GM12878 (cell line): ENCODE measurements at regions not wholly inside any gene's neighbourhood (a gene's known extent, or its start where the extent isn't known, plus 50 kb on each side); places are given as distances from the start of the nearest gene placed in this dataset.

Experiments used
- ATAC-seq: fragments of 200-7000 bp; cut with Tn5 transposase; 3 replicates; pipeline ENCODE4 v1.9.1; 2020; ENCODE audit warnings: mild to moderate bottlenecking, moderate library complexity
- BruUV-seq: library from RNA; stranded (reverse); fragments of 400-500 nt; replicated peaks from 2 replicates; lab custom pipeline; 2021; lab: Mats Ljungman, UMichigan
- CTCF ChIA-PET: fragments of 300-600 bp; sonication (Branson Sonifier 250); formaldehyde crosslinking; extraction: SDS; loops from one replicate; lab custom pipeline; 2021; ENCODE audit warnings: inconsistent platforms; lab: Yijun Ruan, JAX
- POLR2A ChIA-PET: fragments of 350-600 bp; formaldehyde crosslinking; extraction: SDS; loops from one replicate; lab custom pipeline; 2021; ENCODE audit warnings: inconsistent platforms; lab: Charles Lee
- RAD21 ChIA-PET: fragments of 300-600 bp; sonication (Branson Sonifier 250); formaldehyde crosslinking; loops from one replicate; lab custom pipeline; 2023; ENCODE audit warnings: antibody characterized with exemption; ENCODE audit not compliant: unreplicated experiment; lab: Charles Lee
- SMC1A ChIA-PET: fragments of 300-600 bp; sonication (Branson Sonifier 250); formaldehyde crosslinking; loops from one replicate; lab custom pipeline; 2023; ENCODE audit not compliant: unreplicated experiment, uncharacterized antibody; lab: Charles Lee
- DNase-seq: peaks from one replicate; pipeline ENCODE4 v3.0.0-alpha.2; 2011; ENCODE audit warnings: low read depth, low spot score
- FAIRE-seq: peaks from 3 replicates; lab custom pipeline; 2011; peaks lifted over from hg19 to GRCh38; lab: Jason Lieb, UNC
- H2AFZ ChIP-seq: 2 replicates; pipeline ENCODE4 v1.6.0; 2011; ENCODE audit warnings: low read depth, low read length, control low read depth; ENCODE audit not compliant: control insufficient read depth
- H3K27ac ChIP-seq: 2 replicates; pipeline ENCODE4 v1.5.1; 2011; ENCODE audit warnings: control low read depth; ENCODE audit not compliant: control insufficient read depth, insufficient read depth
- H3K27me3 ChIP-seq, 2 experiments: replicated peaks in 1 of 2; 2 replicates each; pipeline versions ENCODE4 v1.6.0 to v1.6.1; 2011; ENCODE audit warnings: low read length in 1 of 2; ENCODE audit not compliant: control insufficient read depth in 2 of 2, insufficient read depth in 2 of 2
- H3K36me3 ChIP-seq, 2 experiments: 2 replicates each; pipeline ENCODE4 v1.5.1; 2011; ENCODE audit warnings: low read length in 1 of 2; ENCODE audit not compliant: control insufficient read depth in 2 of 2, insufficient read depth in 2 of 2
- H3K4me1 ChIP-seq: 2 replicates; pipeline ENCODE4 v1.6.1; 2011; ENCODE audit warnings: mild to moderate bottlenecking, low read length, moderate library complexity, mixed read lengths; ENCODE audit not compliant: control insufficient read depth, insufficient read depth
- H3K4me2 ChIP-seq: 2 replicates; pipeline ENCODE4 v1.6.0; 2011; ENCODE audit warnings: control low read depth; ENCODE audit not compliant: control insufficient read depth, insufficient read depth
- H3K4me3 ChIP-seq: fragments of 200-600 bp; sonication (generic); 2 replicates; pipeline ENCODE4 v1.5.1; 2016
- H3K79me2 ChIP-seq: 2 replicates; pipeline ENCODE4 v1.6.0; 2011; ENCODE audit warnings: low read length; ENCODE audit not compliant: control insufficient read depth, insufficient read depth
- H3K9ac ChIP-seq: 2 replicates; pipeline ENCODE4 v1.8.0; 2011; ENCODE audit warnings: low read length, control low read depth, mixed read lengths; ENCODE audit not compliant: control insufficient read depth, insufficient read depth
- H3K9me3 ChIP-seq: replicated peaks from 3 replicates; pipeline ENCODE4 v1.5.1; 2011; ENCODE audit warnings: mild to moderate bottlenecking, low read length; ENCODE audit not compliant: control insufficient read depth, insufficient read depth
- H4K20me1 ChIP-seq: 2 replicates; pipeline ENCODE4 v1.6.0; 2011; ENCODE audit not compliant: control insufficient read depth, insufficient read depth
- BCL11A ChIP-seq: IDR thresholded peaks from 2 replicates; pipeline ENCODE4 v1.6.1; 2011; ENCODE audit warnings: low read depth, low read length
- BCL3 ChIP-seq: IDR thresholded peaks from 2 replicates; pipeline ENCODE4 v1.6.1; 2011; ENCODE audit warnings: borderline replicate concordance, low read depth, mild to moderate bottlenecking, moderate library complexity, low read length; ENCODE audit not compliant: insufficient read depth, poor library complexity, severe bottlenecking
- BCLAF1 ChIP-seq: fragments of 450-650 bp; IDR thresholded peaks from 2 replicates; pipeline ENCODE4 v1.6.1; 2017; ENCODE audit warnings: antibody characterized with exemption, mild to moderate bottlenecking, moderate library complexity
- HCFC1 ChIP-seq: fragments of 150-350 bp; IDR thresholded peaks from 2 replicates; pipeline ENCODE4 v1.6.1; 2014; ENCODE audit warnings: low read length
- HDGF ChIP-seq: fragments of 450-650 bp; IDR thresholded peaks from 2 replicates; pipeline ENCODE4 v1.6.1; 2016; ENCODE audit warnings: antibody characterized with exemption
- IRF4 ChIP-seq: IDR thresholded peaks from 2 replicates; pipeline ENCODE4 v1.6.1; 2011; ENCODE audit warnings: low read depth, low read length
- NKRF ChIP-seq: fragments of 450-650 bp; conservative IDR thresholded peaks from 2 replicates; pipeline ENCODE4 v1.6.1; 2017; ENCODE audit warnings: mild to moderate bottlenecking, moderate library complexity
- NR2C1 ChIP-seq: fragments of 450-650 bp; IDR thresholded peaks from 2 replicates; pipeline ENCODE4 v1.6.1; 2017; ENCODE audit warnings: antibody characterized with exemption, mild to moderate bottlenecking, moderate library complexity
- POLR2AphosphoS5 ChIP-seq: IDR thresholded peaks from 2 replicates; pipeline ENCODE4 v1.6.1; 2011; ENCODE audit warnings: mild to moderate bottlenecking, low read length, inconsistent platforms
- PRDM15 ChIP-seq: fragments of 450-650 bp; formaldehyde crosslinking; IDR thresholded peaks from 2 replicates; pipeline ENCODE4 v1.4.0; 2020; ENCODE audit warnings: mild to moderate bottlenecking, moderate library complexity
- RCOR1 ChIP-seq: conservative IDR thresholded peaks from 2 replicates; pipeline ENCODE4 v1.6.1; 2012; ENCODE audit warnings: low read depth, low read length, improper control_type of control experiment
- RELB ChIP-seq: fragments of 450-650 bp; IDR thresholded peaks from 2 replicates; pipeline ENCODE4 v1.6.1; 2017; ENCODE audit warnings: low read depth, mild to moderate bottlenecking, moderate library complexity
- YBX1 ChIP-seq: fragments of 450-650 bp; IDR thresholded peaks from 2 replicates; pipeline ENCODE4 v1.6.1; 2016; ENCODE audit warnings: antibody characterized with exemption
- ZNF384 ChIP-seq: IDR thresholded peaks from 2 replicates; pipeline ENCODE4 v1.6.1; 2012; ENCODE audit warnings: low read depth, mild to moderate bottlenecking, low read length, improper control_type of control experiment, borderline replicate concordance
- WGBS: methylation state at CpG from one replicate; pipeline ENCODE4 v1.1.6; 2016; ENCODE audit warnings: low lambda C conversion rate; ENCODE audit not compliant: insufficient replicate concordance, insufficient coverage; ENCODE audit errors: missing lambda C conversion rate; 5-methylcytosine and 5-hydroxymethylcytosine counted together
- in situ Hi-C: fragments of 300-500 bp; cut with MboI; formaldehyde crosslinking; loops from 9 replicates; pipeline ENCODE4 v1.14.3; 2018; ENCODE audit warnings: mixed read lengths
- intact Hi-C: fragments of 100-400 bp; cut with micrococcal nuclease; formaldehyde crosslinking; loops from one replicate; pipeline ENCODE4 v1.14.2; 2022; ENCODE audit not compliant: unreplicated experiment

DNA sequence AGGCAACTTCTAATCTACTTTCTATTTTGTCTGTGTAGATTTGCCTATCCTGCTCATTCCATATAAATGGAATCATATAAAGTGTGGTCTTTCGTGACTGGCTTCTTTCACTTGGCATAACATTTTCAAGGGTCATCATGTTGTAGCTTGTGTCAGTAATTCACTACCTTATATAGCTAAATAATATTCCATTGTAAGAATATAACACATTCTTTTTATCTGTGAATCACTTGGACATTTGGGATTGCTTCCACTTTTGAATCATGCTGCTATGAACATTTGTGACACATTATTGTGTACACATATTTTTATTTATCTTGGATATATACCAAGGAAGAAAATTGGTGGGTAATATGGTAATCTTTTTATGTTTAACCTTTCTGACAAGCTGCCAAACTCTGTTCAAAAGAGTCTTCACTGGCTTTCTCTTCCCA is 89.0 kb upstream of the CSNK1A1L start:
- in situ Hi-C loops (no loop called here), intact Hi-C loops (no loop called here)
- SMC1A ChIA-PET = no interaction called here
- WGBS = 0% methylated on average over 1 of the region's 1 CpG
- Histone ChIP-seq H2AFZ (no peak overlapping the region), H3K9ac (no peak overlapping the region), H3K27ac (no peak overlapping the region), H3K27me3 (no peaks in the 10 kb centered on the region), H3K4me1 (no peaks in the 10 kb centered on the region), H3K4me2 (no peak overlapping the region), H3K9me3 (no peaks in the 10 kb centered on the region), H4K20me1 (no peaks in the 10 kb centered on the region), H3K36me3 (no peaks in the 10 kb centered on the region), H3K79me2 (no peaks in the 10 kb centered on the region), H3K4me3 (no peak overlapping the region)
- ATAC-seq = no peak
- no peak for DNase-seq
- POLR2A ChIA-PET = no interaction called here
- no peak for FAIRE-seq
- RAD21 ChIA-PET = no interaction called here
- CTCF ChIA-PET = no interaction called here
- BruUV-seq = no TSS peak
- TF ChIP-seq YBX1 = no peak
- no peak for TF ChIP-seq ZNF384
- no peak for TF ChIP-seq BCL3
- TF ChIP-seq POLR2AphosphoS5 = no peak
- no peak for TF ChIP-seq RELB
- no peak for TF ChIP-seq HCFC1
- no peak for TF ChIP-seq IRF4
- no peak for TF ChIP-seq HDGF
- TF ChIP-seq RCOR1 = no peak
- TF ChIP-seq BCL11A = no peak
- no peak for TF ChIP-seq NKRF
- no peak for TF ChIP-seq NR2C1
- no peak for TF ChIP-seq BCLAF1
- TF ChIP-seq PRDM15 (CRISPR knock-in tag) = no peak
